T47D (cell line): ENCODE measurements at regions not wholly inside any gene's neighbourhood (a gene's known extent, or its start where the extent isn't known, plus 50 kb on each side); places are given as distances from the start of the nearest gene placed in this dataset.
A peak's percentile ranks its signal among the peaks of the same experiment; 100 is the strongest.

ENCODE experiments used
- DNase-seq, 2 experiments: peaks; one replicate each; pipeline versions ENCODE4 v3.0.0 to v3.0.0-alpha.2; 2011 to 2012; ENCODE audit warnings: low read depth in 1 of 2, low spot score in 1 of 2
- JUND ChIP-seq: IDR thresholded peaks from 2 replicates; pipeline ENCODE4 v1.6.1; 2012; ENCODE audit warnings: low read depth
- in situ Hi-C: cut with HindIII; loops from 2 replicates; pipeline ENCODE4 v1.10.0; 2016; ENCODE audit warnings: low sequenced_read_pairs, low pct_unique_long_range_greater_than_20kb

DNA sequence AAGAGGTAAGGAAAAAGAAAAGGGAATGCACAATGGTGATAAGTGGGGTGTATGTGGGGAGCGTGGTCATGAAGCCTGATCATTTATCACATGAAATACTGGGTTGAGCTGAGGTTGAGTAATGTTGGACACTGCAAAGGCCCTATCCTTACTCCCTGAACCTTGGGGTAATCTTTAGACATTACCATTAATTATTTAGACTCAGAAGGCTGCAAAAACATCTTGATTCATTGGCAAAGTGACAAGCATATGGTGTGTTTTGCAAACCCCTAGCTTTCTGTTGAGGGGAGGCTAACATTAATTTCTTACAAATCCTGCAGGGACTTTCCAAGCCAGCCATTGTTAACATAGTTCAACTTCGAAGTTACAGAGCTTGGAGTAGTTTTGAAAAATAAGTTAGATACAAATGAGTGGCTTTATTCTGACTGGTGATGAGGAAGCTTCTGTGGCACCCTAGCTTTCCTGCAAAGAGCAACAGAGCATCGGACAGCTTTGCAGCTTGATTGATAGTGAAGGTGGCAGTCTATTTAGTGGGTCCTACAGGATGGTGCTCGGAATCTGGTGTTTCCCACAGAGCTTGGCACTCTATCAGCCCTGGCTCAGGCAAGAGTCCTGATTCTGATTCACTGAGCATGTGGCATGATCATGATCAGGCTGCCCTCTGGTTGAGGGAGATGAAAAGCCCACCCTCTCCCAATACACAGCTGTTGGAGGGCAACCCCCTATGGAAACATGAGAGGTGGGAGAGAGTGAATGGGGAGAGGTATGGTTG, 153.7 kb upstream of the NPVF start:
- in situ Hi-C loops, result loop anchor here (25.0 kb wide), 1 partner anchor 455 kb away; no protein-coding TSS in a partner anchor
- TF ChIP-seq JUND, result no peak
- DNase-seq, result no peak

DNA sequence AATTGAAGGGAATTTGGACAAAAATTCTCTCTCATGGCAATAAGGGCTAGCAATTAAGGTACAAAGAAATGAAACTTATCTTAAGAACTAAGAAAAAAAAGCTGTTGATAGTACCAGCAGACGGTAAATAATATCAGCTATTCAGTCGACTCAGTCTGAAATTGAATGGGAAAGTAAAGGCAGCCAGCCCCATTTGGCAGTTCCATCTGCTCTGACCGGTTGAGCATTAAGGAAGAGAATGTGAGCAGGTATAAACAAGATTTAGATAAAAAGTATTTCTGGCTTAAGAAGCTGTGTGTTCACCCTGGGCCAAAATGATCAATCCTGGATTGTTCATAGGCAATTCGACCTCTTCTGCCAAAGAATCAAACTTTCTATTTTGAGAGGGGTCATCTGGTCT, 154.6 kb upstream of the NPVF start:
- DNase-seq, result peak; percentile 44 to 82
- no peak for TF ChIP-seq JUND
- in situ Hi-C loops, result loop anchor here (25.0 kb wide), 1 partner anchor 454 kb away; no protein-coding TSS in a partner anchor

DNA sequence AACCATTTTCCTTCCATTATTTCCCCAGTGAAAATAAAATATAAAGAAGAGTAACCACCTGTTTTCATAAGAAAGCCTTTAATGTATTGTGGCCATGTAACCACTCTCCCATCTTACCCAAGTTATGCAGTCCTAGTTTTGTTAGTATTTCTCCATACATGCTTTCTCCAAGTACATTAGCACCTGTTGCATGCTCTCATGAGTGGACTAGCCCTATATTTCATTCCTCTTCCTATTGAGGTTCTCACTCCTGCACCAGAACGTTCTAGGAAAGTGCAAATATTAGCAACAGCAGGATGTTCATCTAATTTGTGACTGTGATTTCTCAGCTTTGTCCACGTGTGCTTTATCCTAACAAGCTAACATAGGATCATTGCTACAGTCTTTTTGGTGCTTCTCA, 155.1 kb upstream of the NPVF start:
- no peak for DNase-seq
- TF ChIP-seq JUND, result no peak
- in situ Hi-C loops, result loop anchor here (25.0 kb wide), 1 partner anchor 454 kb away; no protein-coding TSS in a partner anchor

DNA sequence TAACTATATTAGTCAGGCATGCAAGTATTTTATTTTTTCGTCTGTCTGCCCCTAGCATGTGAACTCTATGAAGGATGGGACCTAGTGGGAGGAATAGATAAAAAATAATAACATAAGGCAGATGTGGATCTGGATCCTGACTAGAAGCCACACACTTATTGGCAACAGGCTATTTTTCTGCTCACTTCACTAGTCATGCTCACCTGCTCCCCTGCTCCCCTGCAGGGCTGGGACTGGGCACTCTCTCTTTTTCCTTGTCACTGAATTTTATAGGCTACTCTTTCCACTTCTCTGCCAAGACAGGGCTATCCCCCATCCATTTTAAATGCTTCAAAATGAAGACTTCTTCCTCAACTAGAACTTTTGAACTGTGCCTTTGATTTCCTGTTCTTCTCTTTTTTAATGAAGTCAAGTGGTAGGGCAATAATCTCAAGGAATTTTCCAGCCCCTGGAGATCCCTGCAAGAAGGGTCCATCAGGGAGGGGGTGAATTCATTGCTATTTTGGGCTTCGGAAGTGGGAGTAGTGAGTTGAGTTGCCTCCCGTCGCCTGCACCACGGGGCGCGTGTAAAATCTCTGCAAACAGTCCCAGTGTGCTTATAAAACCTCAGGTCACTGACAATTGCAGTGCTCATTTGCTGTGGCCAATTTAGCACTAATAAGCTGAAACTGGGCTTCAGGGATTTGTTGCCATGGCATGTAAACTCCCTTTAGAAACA, 156.7 kb upstream of the NPVF start:
- no peak for DNase-seq
- in situ Hi-C loops, result loop anchor here (25.0 kb wide), 1 partner anchor 452 kb away; no protein-coding TSS in a partner anchor
- TF ChIP-seq JUND, result no peak

DNA sequence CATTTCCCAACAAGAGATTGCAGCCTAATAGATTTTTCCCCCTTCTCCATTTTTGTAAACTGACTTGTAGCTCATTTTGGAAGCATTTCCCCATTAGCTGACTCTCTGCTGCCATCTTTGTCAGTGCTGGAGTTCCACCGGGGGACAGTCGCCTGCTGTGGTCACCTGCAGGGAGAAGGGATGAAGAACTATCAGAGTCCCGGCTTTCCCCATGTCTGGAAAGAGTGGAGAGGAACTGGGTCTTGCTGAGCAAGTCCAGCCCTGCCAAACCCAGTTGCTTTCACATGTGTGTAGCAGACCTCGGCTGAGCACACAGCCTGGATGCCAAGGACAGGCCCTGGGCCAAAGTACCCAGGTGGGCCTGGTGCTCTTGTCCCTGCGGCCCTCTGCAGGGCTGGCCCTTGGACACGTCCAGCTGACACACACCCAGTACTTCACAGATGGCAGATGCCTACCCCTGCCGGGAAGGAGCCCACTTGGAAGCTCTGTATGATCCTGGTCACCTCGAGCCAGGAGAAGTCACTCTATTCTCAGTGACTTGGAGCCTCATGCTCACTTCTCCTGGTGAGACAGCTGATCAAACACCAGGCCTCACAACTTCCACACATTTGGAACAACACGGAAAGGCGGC, 157.3 kb upstream of the NPVF start:
- TF ChIP-seq JUND, result no peak
- no peak for DNase-seq
- in situ Hi-C loops, result loop anchor here (25.0 kb wide), 1 partner anchor 452 kb away; no protein-coding TSS in a partner anchor

DNA sequence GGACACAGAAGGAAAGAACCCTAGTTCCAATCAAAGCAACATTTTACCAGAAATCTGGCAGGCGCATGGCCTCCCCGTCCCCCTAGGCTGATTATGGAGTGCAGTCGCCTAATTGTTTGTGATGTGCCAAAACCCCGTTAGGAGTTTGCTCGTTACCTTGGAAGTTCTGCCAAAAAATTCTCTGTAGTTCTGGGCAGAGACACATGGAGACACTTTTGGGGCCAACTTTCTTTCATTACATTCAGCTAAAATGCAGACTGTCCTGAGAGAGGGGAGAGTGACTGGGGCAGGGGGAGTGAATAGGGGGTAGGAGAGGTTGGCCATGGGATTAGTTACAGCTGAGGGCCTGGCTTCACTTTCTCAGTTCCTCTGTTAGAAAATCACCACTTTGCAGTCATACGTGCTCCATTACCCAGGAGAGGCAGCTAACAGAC, 158.0 kb upstream of the NPVF start:
- no peak for DNase-seq
- no peak for TF ChIP-seq JUND
- in situ Hi-C loops, result loop anchor here (25.0 kb wide), 1 partner anchor 451 kb away; no protein-coding TSS in a partner anchor

DNA sequence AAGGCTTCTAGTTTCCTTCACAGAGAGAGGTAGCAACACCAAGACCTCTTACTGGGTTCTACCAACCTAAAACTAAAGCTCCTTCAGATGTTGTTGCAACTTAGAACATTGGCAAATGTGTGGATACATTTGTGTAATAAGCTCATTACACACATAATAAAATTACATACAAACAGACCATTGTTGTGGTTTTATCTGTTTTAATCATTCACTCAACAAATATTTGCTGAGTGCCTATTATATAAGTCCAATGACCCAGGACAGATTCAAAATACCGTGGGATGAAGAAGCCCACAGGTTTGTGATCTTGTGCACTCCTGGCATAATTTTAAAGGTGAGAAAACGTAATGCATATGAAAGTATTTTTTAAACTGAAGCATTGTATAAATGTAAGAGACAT, 160.4 kb upstream of the NPVF start:
- in situ Hi-C loops, result loop anchor here (25.0 kb wide), 1 partner anchor 449 kb away; no protein-coding TSS in a partner anchor
- no peak for DNase-seq
- TF ChIP-seq JUND, result no peak

DNA sequence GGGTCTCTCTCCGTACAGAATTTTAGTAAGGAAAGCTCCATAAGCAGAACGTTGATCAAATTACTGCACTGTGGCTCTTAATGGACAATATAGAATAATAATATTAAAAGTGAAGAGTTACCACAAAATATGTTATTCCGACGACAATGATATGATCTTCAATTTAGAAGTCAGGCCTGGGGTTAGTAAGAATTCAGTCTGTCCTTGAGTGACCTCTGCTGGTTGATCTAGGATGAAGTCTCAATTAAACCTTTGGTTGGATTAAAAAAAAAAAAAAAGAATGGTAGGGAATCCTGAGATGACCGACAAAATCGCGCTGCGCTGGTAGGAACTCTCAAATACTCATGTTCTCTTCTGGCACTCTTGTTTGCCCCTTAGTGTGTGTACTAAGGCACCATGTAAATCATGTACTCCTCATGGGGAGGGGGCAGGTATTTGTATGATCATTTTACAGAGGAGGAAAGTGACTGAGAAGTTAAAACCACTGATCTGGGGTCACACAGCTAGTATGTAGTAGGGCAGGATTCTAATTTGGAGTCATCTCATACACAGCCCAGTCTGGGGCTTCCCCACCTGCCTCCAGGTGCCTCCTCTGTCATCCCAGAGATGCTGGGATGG, 161.3 kb upstream of the NPVF start:
- in situ Hi-C loops, result loop anchor here (25.0 kb wide), 1 partner anchor 448 kb away; no protein-coding TSS in a partner anchor
- no peak for TF ChIP-seq JUND

DNA sequence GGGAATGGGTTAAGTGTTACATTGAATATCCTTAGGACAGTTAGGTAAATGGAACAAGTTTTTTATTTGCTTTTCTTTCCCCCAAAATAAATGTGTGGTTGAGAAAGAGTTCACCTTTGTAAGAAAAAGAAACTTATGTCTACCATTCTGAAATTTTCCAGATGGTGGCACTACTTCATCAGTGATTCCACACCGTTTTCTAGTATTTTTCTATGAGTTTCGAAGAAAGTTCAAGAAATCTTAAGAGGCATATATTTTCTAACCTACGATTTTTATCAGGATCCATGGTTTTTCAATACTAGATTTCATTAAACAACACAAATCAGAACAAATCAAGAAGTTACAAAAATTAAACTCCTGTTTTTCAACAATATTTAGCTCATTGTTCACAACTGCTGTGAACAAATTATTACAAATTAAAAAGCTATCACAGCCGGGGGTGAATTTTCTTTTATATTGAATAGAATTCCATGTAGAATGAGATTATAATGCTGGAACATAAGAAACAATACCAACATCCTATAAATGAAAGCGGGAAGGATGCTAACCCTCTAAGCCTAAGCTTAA, 163.1 kb upstream of the NPVF start:
- DNase-seq, result peak in 1 of 2 experiments; percentile 48
- TF ChIP-seq JUND, result no peak
- in situ Hi-C loops, result loop anchor here (25.0 kb wide), 1 partner anchor 446 kb away; no protein-coding TSS in a partner anchor

More for the DNA sequence above, 161.3 kb upstream of the NPVF start:
- DNase-seq, result peak; percentile 11 to 77

DNA sequence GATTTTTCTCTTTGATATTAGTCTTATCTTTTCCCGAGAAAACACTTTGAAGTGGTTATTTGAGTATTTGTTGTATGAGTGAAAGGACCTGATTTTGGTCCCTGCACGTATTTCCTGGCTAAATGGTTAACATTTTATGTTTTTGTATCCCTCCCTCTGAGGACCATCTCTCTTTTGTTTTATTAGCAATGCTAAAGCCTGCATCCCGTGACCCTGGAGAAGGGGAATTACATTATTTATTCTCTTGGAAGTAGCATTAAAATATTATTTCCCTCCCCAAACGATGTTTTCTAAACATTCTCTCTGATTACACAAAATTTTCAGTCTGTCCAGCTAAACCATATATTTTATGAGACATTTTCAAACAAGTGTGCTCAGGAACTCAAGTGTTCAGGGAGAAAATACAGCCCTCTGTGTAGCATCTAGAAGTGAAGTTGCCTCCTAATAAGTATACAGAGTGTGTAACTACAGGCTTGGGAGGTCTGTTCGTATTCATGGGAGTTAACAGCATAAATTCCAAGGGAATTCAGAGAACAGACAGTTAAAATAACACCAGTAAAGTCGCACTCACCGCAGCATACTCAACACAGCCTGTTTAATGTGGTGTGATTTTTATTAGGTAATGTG, 163.8 kb upstream of the NPVF start:
- no peak for TF ChIP-seq JUND
- in situ Hi-C loops, result loop anchor here (25.0 kb wide), 1 partner anchor 445 kb away; no protein-coding TSS in a partner anchor
- no peak for DNase-seq

DNA sequence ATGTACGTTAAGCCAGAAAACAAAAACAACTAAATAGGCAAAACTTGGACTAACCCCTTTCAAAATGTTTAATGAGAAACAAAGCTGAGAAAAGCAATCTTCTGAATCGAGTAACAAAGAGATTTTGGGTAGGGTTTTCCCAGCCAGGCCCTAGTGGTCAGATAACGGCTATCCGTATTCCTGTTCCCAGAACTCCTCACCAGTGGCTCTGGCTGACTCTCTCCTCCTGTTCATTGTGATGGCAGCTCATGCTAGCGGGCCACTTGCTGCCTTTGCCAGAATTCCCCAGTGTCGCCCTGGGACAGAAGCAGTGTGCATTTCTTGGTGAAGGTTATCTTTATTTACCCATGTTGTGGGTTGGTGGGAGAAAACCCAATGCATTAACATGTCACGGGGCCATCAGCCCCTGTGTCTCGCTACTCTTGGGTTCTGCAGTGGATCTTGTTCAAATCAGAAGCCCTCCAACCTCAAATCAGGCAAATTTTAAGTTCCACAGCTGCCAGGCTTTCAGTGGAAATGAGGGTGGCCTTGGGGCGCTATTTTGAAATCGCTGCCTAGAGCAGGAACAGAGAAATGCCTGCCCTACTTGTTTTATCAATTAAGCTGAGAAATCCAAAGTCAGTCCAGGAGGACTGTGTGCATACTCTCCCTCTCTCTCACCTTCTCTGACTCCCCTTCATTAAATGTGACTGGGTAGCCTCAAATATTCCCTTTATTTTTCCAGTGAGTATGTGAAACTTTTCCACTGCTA, 164.5 kb upstream of the NPVF start:
- in situ Hi-C loops, result loop anchor here (25.0 kb wide), 1 partner anchor 445 kb away; no protein-coding TSS in a partner anchor
- no peak for DNase-seq
- no peak for TF ChIP-seq JUND
